Karpas-422 (cell line): ENCODE measurements at regions not wholly inside any gene's neighbourhood (a gene's known extent, or its start where the extent isn't known, plus 50 kb on each side); places are given as distances from the start of the nearest gene placed in this dataset.

ENCODE experiments used
- DNase-seq: peaks from one replicate; pipeline ENCODE4 v3.0.0-alpha.2; 2015
- H2AFZ ChIP-seq: fragments of 200-600 bp; sonication (generic); 2 replicates; pipeline ENCODE4 v1.6.1; 2014; ENCODE audit warnings: antibody characterized with exemption, low read length, mixed read lengths
- H3K27ac ChIP-seq: fragments of 200-600 bp; sonication (generic); 2 replicates; pipeline ENCODE4 v1.5.1; 2014; ENCODE audit warnings: mild to moderate bottlenecking, low read length, moderate library complexity
- H3K27me3 ChIP-seq: fragments of 200-600 bp; sonication (generic); 2 replicates; pipeline ENCODE4 v1.6.1; 2014; ENCODE audit warnings: low read length, mixed read lengths
- H3K36me3 ChIP-seq: fragments of 200-600 bp; sonication (generic); 2 replicates; pipeline ENCODE4 v1.6.1; 2014; ENCODE audit warnings: low read length, mixed read lengths; ENCODE audit not compliant: insufficient read depth
- H3K4me1 ChIP-seq: fragments of 200-600 bp; sonication (generic); 2 replicates; pipeline ENCODE4 v1.6.1; 2014; ENCODE audit warnings: mild to moderate bottlenecking, low read length, mixed read lengths
- H3K4me2 ChIP-seq: fragments of 200-600 bp; sonication (generic); 2 replicates; pipeline ENCODE4 v1.6.1; 2014; ENCODE audit warnings: low read length, low read depth, mild to moderate bottlenecking; ENCODE audit not compliant: poor library complexity, severe bottlenecking
- H3K4me3 ChIP-seq: fragments of 200-600 bp; sonication (generic); 2 replicates; pipeline ENCODE4 v1.5.1; 2014; ENCODE audit warnings: mild to moderate bottlenecking, antibody characterized with exemption, low read length, mixed read lengths
- H3K79me2 ChIP-seq: fragments of 200-600 bp; sonication (generic); 2 replicates; pipeline ENCODE4 v1.6.1; 2014; ENCODE audit warnings: mild to moderate bottlenecking, low read length, mixed read lengths
- H3K9ac ChIP-seq: fragments of 200-600 bp; sonication (generic); 2 replicates; pipeline ENCODE4 v1.6.0; 2014; ENCODE audit warnings: low read length
- H3K9me2 ChIP-seq: fragments of 200-600 bp; sonication (generic), shearing (Covaris generic); replicated peaks from 2 replicates; pipeline ENCODE4 v1.6.0; 2014; ENCODE audit warnings: mild to moderate bottlenecking, low read length, moderate library complexity; ENCODE audit not compliant: insufficient read depth
- H3K9me3 ChIP-seq: fragments of 300-700, 200-600 bp; sonication (generic); 2 replicates; pipeline ENCODE4 v1.6.1; 2014; ENCODE audit warnings: low read length, mixed read lengths
- H4K20me1 ChIP-seq: fragments of 200-600 bp; sonication (generic); 2 replicates; pipeline ENCODE4 v1.6.1; 2014; ENCODE audit warnings: mild to moderate bottlenecking, antibody characterized with exemption, low read length, low read depth; ENCODE audit not compliant: insufficient read depth

- Histone ChIP-seq H2AFZ (no peak overlapping the region), H3K27me3 (no peaks in the 10 kb centered on the region), H4K20me1 (no peaks in the 10 kb centered on the region), H3K9ac (no peak overlapping the region), H3K4me3 (no peak overlapping the region), H3K36me3 (no peaks in the 10 kb centered on the region), H3K79me2 (no peaks in the 10 kb centered on the region), H3K9me2 (no peaks in the 10 kb centered on the region), H3K4me1 (no peaks in the 10 kb centered on the region), H3K4me2 (no peak overlapping the region), H3K9me3 (no peaks in the 10 kb centered on the region), H3K27ac (no peak overlapping the region)
- no peak for DNase-seq
Observed at GRCh38 chr15:62357431-62357830, 192.3 kb upstream of the C2CD4B start.

DNA sequence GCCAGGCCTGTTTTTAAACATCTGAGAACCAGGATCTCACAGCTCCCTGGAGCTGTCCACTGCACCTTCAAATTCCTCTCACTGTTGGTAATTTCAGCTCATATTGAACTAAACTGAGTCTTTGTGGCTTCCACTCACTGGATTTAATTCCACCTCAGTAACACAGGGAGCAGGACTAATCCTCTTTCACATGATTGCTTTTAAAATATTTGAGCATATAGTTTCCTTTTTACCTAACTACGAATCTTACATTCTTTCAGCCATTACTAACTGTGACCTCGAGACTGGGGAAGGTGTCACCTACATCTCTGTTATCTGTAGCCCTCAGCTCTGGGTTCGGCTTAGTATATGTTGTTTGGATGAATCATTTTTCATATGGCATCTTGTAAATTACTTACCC is 194.3 kb upstream of the C2CD4B start:
- DNase-seq: no peak
- Histone ChIP-seq H3K4me1 (0 out of 2 replicates have a peak, but pooled peaks cover under 1% of the 10 kb centered on the region), H3K27ac (no peak overlapping the region)

GRCh38 chr15:62360332-62361097 is 195.4 kb upstream of the C2CD4B start:
- Histone ChIP-seq H2AFZ (no peak overlapping the region), H3K9ac (no peak overlapping the region), H3K27ac (no peak overlapping the region), H3K4me3 (no peak overlapping the region), H3K4me1 (0 out of 2 replicates have a peak, but pooled peaks cover 2% of the 10 kb centered on the region), H3K9me3 (no peaks in the 10 kb centered on the region), H3K36me3 (no peaks in the 10 kb centered on the region), H3K9me2 (no peaks in the 10 kb centered on the region), H3K79me2 (no peaks in the 10 kb centered on the region), H3K4me2 (no peak overlapping the region), H4K20me1 (no peaks in the 10 kb centered on the region), H3K27me3 (no peaks in the 10 kb centered on the region)
- DNase-seq: no peak

More for the DNA sequence above, 194.3 kb upstream of the C2CD4B start:
- H3K4me3 ChIP-seq: no peak overlapping the region
- H3K36me3 ChIP-seq: no peaks in the 10 kb centered on the region
- no peaks in the 10 kb centered on the region for H3K27me3 ChIP-seq
- H4K20me1 ChIP-seq: no peaks in the 10 kb centered on the region
- no peak overlapping the region for H2AFZ ChIP-seq
- H3K4me2 ChIP-seq: no peak overlapping the region
- H3K9me2 ChIP-seq: no peaks in the 10 kb centered on the region
- no peaks in the 10 kb centered on the region for H3K9me3 ChIP-seq
- no peak overlapping the region for H3K9ac ChIP-seq
- H3K79me2 ChIP-seq: no peaks in the 10 kb centered on the region

GRCh38 chr15:62362144-62362543 is 197.1 kb upstream of the C2CD4B start:
- H3K27ac ChIP-seq: no peak overlapping the region
- no peaks in the 10 kb centered on the region for H3K27me3 ChIP-seq
- no peaks in the 10 kb centered on the region for H3K79me2 ChIP-seq
- no peak overlapping the region for H3K9ac ChIP-seq
- H3K4me3 ChIP-seq: no peak overlapping the region
- no peak overlapping the region for H3K4me2 ChIP-seq
- 0 out of 2 replicates have a peak, but pooled peaks cover 2% of the 10 kb centered on the region for H3K4me1 ChIP-seq
- no peaks in the 10 kb centered on the region for H4K20me1 ChIP-seq
- no peaks in the 10 kb centered on the region for H3K36me3 ChIP-seq
- DNase-seq: no peak
- no peaks in the 10 kb centered on the region for H3K9me3 ChIP-seq
- H2AFZ ChIP-seq: no peak overlapping the region
- no peaks in the 10 kb centered on the region for H3K9me2 ChIP-seq

DNA sequence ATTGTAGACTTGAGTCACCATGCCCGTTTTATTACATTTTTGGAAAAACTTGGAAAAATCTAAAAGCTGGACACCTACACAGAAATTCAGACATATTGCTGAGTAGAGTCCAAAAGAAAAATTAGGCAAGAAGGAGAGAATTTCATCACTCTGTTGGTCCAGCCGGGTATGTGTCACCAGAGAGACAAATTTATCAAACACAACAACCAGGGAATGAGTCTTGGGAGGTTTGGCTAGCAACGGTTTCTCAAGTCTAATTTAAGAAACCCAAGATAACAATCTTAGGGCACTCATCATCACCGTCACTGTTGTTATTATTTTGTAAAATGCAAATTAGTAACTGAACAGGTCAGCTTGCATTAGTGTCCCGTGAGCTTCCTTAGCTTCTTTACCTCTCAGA is 197.5 kb upstream of the C2CD4B start:
- H2AFZ ChIP-seq: no peak overlapping the region
- no peaks in the 10 kb centered on the region for H3K79me2 ChIP-seq
- no peak overlapping the region for H3K4me2 ChIP-seq
- no peaks in the 10 kb centered on the region for H3K36me3 ChIP-seq
- H3K9ac ChIP-seq: no peak overlapping the region
- no peak overlapping the region for H3K4me3 ChIP-seq
- H3K4me1 ChIP-seq: 0 out of 2 replicates have a peak, but pooled peaks cover 2% of the 10 kb centered on the region
- no peaks in the 10 kb centered on the region for H3K9me3 ChIP-seq
- no peaks in the 10 kb centered on the region for H4K20me1 ChIP-seq
- DNase-seq: no peak
- no peaks in the 10 kb centered on the region for H3K9me2 ChIP-seq
- H3K27ac ChIP-seq: no peak overlapping the region
- H3K27me3 ChIP-seq: no peaks in the 10 kb centered on the region

DNA sequence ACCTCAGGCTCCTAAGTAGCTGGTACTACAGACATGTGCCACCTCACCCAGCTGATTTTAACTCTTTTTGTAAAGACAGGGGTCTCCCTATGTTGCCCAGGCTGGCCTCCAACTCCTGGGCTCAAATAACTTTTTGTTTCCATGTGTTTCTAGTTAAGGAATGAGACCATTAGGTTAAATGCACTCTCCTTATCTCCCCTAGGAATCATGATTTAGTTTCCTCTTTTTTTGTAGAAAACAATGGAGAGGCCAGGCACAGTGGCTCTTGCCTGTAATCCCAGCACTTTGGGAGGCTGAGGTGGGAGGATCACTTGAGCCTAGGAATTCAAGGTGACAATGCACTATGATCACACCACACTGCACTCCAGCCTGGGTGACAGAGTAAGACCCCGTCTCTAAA is 198.8 kb upstream of the C2CD4B start:
- Histone ChIP-seq H3K79me2 (no peaks in the 10 kb centered on the region), H2AFZ (no peak overlapping the region), H3K4me1 (0 out of 2 replicates have a peak, but pooled peaks cover 2% of the 10 kb centered on the region), H3K4me2 (no peak overlapping the region), H3K9me2 (no peaks in the 10 kb centered on the region), H3K9ac (no peak overlapping the region), H4K20me1 (no peaks in the 10 kb centered on the region), H3K9me3 (no peaks in the 10 kb centered on the region), H3K36me3 (no peaks in the 10 kb centered on the region), H3K27ac (no peak overlapping the region), H3K27me3 (no peaks in the 10 kb centered on the region), H3K4me3 (no peak overlapping the region)
- no peak for DNase-seq

GRCh38 chr15:62365795-62366442 is 200.8 kb upstream of the C2CD4B start:
- no peaks in the 10 kb centered on the region for H3K79me2 ChIP-seq
- H3K27ac ChIP-seq: no peak overlapping the region
- no peak overlapping the region for H3K9ac ChIP-seq
- no peak overlapping the region for H3K4me2 ChIP-seq
- H2AFZ ChIP-seq: no peak overlapping the region
- no peaks in the 10 kb centered on the region for H3K27me3 ChIP-seq
- no peaks in the 10 kb centered on the region for H3K9me3 ChIP-seq
- H3K4me3 ChIP-seq: no peak overlapping the region
- no peak for DNase-seq
- no peaks in the 10 kb centered on the region for H4K20me1 ChIP-seq
- 0 out of 2 replicates have a peak, but pooled peaks cover 2% of the 10 kb centered on the region for H3K4me1 ChIP-seq
- H3K9me2 ChIP-seq: no peaks in the 10 kb centered on the region
- H3K36me3 ChIP-seq: no peaks in the 10 kb centered on the region

DNA sequence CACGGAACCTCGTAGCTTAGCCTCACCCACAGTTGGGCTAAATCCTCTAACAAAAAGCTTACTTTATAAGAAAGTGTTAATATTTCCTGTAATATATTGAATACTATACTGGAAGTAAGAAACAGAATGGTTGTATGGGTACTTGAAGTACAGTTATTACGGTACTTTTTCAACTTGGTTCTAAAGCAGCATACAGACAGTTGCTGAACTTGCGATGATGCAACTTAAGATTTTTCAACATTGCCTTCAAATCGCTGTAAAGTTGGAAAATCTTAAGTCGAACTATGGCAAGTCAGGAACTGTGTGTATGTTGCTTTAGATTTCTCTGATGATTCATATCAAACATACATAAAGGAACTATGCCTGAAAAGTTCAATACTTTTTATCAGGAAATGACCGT is 204.4 kb upstream of the C2CD4B start:
- DNase-seq: no peak
- Histone ChIP-seq H3K9ac (no peak overlapping the region), H3K9me2 (no peaks in the 10 kb centered on the region), H3K4me2 (no peak overlapping the region), H2AFZ (no peak overlapping the region), H4K20me1 (no peaks in the 10 kb centered on the region), H3K27me3 (no peaks in the 10 kb centered on the region), H3K4me3 (no peak overlapping the region), H3K9me3 (no peaks in the 10 kb centered on the region), H3K27ac (no peak overlapping the region), H3K4me1 (0 out of 2 replicates have a peak, but pooled peaks cover 1% of the 10 kb centered on the region), H3K79me2 (no peaks in the 10 kb centered on the region), H3K36me3 (no peaks in the 10 kb centered on the region)
